ENCODE measurements at regions not wholly inside any gene's neighbourhood (a gene's known extent, or its start where the extent isn't known, plus 50 kb on each side); places are given as distances from the start of the nearest gene placed in this dataset.

DNA sequence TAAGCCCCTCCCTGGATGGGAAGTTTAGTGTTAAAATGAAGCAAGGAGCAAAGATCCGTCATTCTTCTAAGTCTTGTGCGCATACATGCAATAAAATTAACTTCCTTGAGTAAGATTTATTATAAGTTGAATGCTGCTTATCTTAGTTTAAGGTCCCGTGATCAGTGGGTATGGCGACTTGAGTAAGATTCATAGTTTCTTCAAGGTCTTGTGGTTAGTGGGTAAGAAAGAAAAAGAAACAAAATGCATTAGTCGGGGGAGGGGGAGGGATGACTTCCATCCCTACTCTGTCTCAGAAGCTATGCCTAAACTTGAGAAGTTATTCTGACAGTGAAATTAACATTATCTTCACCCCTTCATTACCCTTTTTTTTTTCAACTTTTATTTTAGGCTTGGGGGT is 127.3 kb upstream of the MAGEB16 start:
- TF ChIP-seq EZH2 (IDR thresholded peaks at IDR 0.05; ENCODE audit: borderline replicate concordance, low read depth, low read length, poor library complexity, severe bottlenecking), result no peak
- TF ChIP-seq, protein P1, sequence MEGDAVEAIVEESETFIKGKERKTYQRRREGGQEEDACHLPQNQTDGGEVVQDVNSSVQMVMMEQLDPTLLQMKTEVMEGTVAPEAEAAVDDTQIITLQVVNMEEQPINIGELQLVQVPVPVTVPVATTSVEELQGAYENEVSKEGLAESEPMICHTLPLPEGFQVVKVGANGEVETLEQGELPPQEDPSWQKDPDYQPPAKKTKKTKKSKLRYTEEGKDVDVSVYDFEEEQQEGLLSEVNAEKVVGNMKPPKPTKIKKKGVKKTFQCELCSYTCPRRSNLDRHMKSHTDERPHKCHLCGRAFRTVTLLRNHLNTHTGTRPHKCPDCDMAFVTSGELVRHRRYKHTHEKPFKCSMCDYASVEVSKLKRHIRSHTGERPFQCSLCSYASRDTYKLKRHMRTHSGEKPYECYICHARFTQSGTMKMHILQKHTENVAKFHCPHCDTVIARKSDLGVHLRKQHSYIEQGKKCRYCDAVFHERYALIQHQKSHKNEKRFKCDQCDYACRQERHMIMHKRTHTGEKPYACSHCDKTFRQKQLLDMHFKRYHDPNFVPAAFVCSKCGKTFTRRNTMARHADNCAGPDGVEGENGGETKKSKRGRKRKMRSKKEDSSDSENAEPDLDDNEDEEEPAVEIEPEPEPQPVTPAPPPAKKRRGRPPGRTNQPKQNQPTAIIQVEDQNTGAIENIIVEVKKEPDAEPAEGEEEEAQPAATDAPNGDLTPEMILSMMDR (conservative IDR thresholded peaks at IDR 0.05; ENCODE audit: low read depth, low read length), result no peak
- no peak for DNase-seq (ENCODE audit: low spot score)
- POLR2A ChIA-PET (ENCODE audit: low non-redundant PET), result no interaction called here
- H3K9me3 ChIP-seq (ENCODE audit: low read depth, low read length, poor library complexity, severe bottlenecking), result no peaks in the 10 kb centered on the region
- CTCF ChIA-PET, result no interaction called here
- H3K27me3 ChIP-seq (replicated peaks; ENCODE audit: insufficient read depth, low read depth, low read length, poor library complexity), result no peaks in the 10 kb centered on the region
- no peaks in the 10 kb centered on the region for H3K36me3 ChIP-seq (ENCODE audit: insufficient read depth, low read length, poor library complexity, severe bottlenecking)
- H3K27ac ChIP-seq (ENCODE audit: low read depth, low read length, poor library complexity, severe bottlenecking), result no peak overlapping the region
- no TSS peak for BruUV-seq (replicated peaks)
- intact Hi-C loops (cut with micrococcal nuclease; ENCODE audit: unreplicated experiment), result no loop called here
- H3K4me3 ChIP-seq (ENCODE audit: low read depth, low read length, poor library complexity, severe bottlenecking), result no peak overlapping the region
- no peaks in the 10 kb centered on the region for H3K4me1 ChIP-seq (ENCODE audit: insufficient read depth, low read length, poor library complexity, severe bottlenecking)

DNA sequence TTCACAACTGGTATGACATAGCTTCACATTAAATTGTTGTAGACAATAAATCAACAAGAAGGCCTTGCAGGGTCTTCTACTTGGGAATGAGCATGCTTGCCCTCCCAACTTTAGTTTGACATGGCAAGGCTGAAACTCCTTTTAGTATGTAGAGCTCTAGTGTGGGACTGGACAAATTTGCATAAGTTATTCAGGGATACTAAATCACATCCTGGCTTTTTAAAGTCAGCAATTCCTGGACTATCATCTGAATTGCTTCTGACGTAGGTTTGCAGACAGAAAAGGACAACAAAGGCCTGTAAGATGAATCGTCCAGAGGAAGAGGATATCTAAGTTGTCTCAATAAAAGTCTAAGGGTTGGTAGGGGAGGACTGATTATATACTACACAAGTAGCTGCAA is 123.0 kb upstream of the MAGEB16 start:
- POLR2A ChIA-PET (ENCODE audit: low non-redundant PET), result no interaction called here
- DNase-seq (ENCODE audit: low spot score), result no peak
- BruUV-seq (replicated peaks), result no TSS peak

DNA sequence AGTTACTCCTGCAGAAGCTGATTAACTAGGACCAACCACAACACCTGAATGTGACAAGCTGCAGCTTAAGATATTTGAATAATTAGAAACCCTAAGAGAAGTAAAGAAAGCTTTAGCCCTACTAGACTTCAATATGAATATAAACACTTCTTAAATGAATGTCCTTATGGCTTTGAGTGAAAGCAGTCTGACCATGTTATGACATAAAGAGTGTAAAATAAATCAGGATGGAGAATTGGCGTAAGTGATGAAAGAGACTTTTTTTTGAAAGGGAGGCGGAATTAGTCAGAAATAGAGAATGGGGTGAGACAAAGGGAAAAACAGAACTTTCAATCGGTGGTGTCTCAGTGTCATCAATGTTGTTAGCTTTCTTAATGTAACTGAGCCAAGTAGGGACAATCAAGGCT is 117.2 kb upstream of the MAGEB16 start:
- Histone ChIP-seq H3K36me3 (ENCODE audit: insufficient read depth, low read length, poor library complexity, severe bottlenecking) (no peaks in the 10 kb centered on the region), H3K4me3 (ENCODE audit: low read depth, low read length, poor library complexity, severe bottlenecking) (no peak overlapping the region), H3K4me1 (ENCODE audit: insufficient read depth, low read length, poor library complexity, severe bottlenecking) (no peaks in the 10 kb centered on the region), H3K27me3 (replicated peaks; ENCODE audit: insufficient read depth, low read depth, low read length, poor library complexity) (no peaks in the 10 kb centered on the region), H3K27ac (ENCODE audit: low read depth, low read length, poor library complexity, severe bottlenecking) (no peak overlapping the region), H3K9me3 (ENCODE audit: low read depth, low read length, poor library complexity, severe bottlenecking) (no peaks in the 10 kb centered on the region)
- DNase-seq (ENCODE audit: low spot score), result no peak
- BruUV-seq (replicated peaks), result no TSS peak
- ChIA-PET POLR2A (ENCODE audit: low non-redundant PET) (no interaction called here), CTCF (no interaction called here)
- no peak for TF ChIP-seq EZH2 (IDR thresholded peaks at IDR 0.05; ENCODE audit: borderline replicate concordance, low read depth, low read length, poor library complexity, severe bottlenecking)
- TF ChIP-seq, protein P1 (conservative IDR thresholded peaks at IDR 0.05; ENCODE audit: low read depth, low read length), result no peak
- intact Hi-C loops (cut with micrococcal nuclease; ENCODE audit: unreplicated experiment), result no loop called here

More for the DNA sequence above, 123.0 kb upstream of the MAGEB16 start:
- Histone ChIP-seq H3K36me3 (ENCODE audit: insufficient read depth, low read length, poor library complexity, severe bottlenecking) (no peaks in the 10 kb centered on the region), H3K9me3 (ENCODE audit: low read depth, low read length, poor library complexity, severe bottlenecking) (no peaks in the 10 kb centered on the region), H3K4me3 (ENCODE audit: low read depth, low read length, poor library complexity, severe bottlenecking) (no peak overlapping the region), H3K4me1 (ENCODE audit: insufficient read depth, low read length, poor library complexity, severe bottlenecking) (no peaks in the 10 kb centered on the region), H3K27ac (ENCODE audit: low read depth, low read length, poor library complexity, severe bottlenecking) (no peak overlapping the region), H3K27me3 (replicated peaks; ENCODE audit: insufficient read depth, low read depth, low read length, poor library complexity) (no peaks in the 10 kb centered on the region)
- CTCF ChIA-PET, result no interaction called here
- intact Hi-C loops (cut with micrococcal nuclease; ENCODE audit: unreplicated experiment), result no loop called here
- no peak for TF ChIP-seq EZH2 (IDR thresholded peaks at IDR 0.05; ENCODE audit: borderline replicate concordance, low read depth, low read length, poor library complexity, severe bottlenecking)

DNA sequence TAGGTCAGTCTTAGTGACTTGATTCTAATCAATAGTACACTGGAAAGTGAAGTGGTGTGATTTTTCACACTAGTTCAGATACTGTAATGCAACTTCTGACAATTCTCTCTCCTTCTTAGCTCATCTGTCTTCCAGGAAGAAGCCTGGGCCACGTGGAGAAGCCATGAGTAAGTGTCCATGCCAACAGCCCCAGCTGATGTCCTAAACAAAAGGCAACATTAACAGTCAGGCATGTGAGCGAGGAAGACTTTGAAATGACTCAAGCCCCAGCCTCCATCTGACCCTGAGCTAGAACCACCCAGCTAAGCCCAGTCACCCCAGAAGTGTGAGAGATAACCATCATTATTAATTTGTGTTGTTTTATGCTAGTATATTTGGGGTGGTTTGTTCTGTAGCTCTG is 115.7 kb upstream of the MAGEB16 start:
- no peaks in the 10 kb centered on the region for H3K36me3 ChIP-seq (ENCODE audit: insufficient read depth, low read length, poor library complexity, severe bottlenecking)
- ChIA-PET POLR2A (ENCODE audit: low non-redundant PET) (no interaction called here), CTCF (no interaction called here)
- no peaks in the 10 kb centered on the region for H3K9me3 ChIP-seq (ENCODE audit: low read depth, low read length, poor library complexity, severe bottlenecking)
- no peak for DNase-seq (ENCODE audit: low spot score)
- intact Hi-C loops (cut with micrococcal nuclease; ENCODE audit: unreplicated experiment), result no loop called here
- no peaks in the 10 kb centered on the region for H3K4me1 ChIP-seq (ENCODE audit: insufficient read depth, low read length, poor library complexity, severe bottlenecking)
- no peak for TF ChIP-seq EZH2 (IDR thresholded peaks at IDR 0.05; ENCODE audit: borderline replicate concordance, low read depth, low read length, poor library complexity, severe bottlenecking)
- TF ChIP-seq, protein P1 (conservative IDR thresholded peaks at IDR 0.05; ENCODE audit: low read depth, low read length), result no peak
- H3K4me3 ChIP-seq (ENCODE audit: low read depth, low read length, poor library complexity, severe bottlenecking), result no peak overlapping the region
- no peaks in the 10 kb centered on the region for H3K27me3 ChIP-seq (replicated peaks; ENCODE audit: insufficient read depth, low read depth, low read length, poor library complexity)
- BruUV-seq (replicated peaks), result no TSS peak
- H3K27ac ChIP-seq (ENCODE audit: low read depth, low read length, poor library complexity, severe bottlenecking), result no peak overlapping the region
